Lung (tissue), 11 donors: ENCODE measurements at regions not wholly inside any gene's neighbourhood (a gene's known extent, or its start where the extent isn't known, plus 50 kb on each side); places are given as distances from the start of the nearest gene placed in this dataset.

Experiments used
- ATAC-seq: fragments of 200-7000 bp; cut with Tn5 transposase; one replicate; pipeline ENCODE4 v1.9.1; 2020; ENCODE audit warnings: moderate number of reproducible peaks; ENCODE audit not compliant: insufficient read depth, low FRiP score
- DNase-seq, 3 donors: peaks; one replicate each; pipeline ENCODE4 v3.0.0-alpha.2; 2013 to 2017
- H3K27ac ChIP-seq, 2 donors: one replicate each; pipeline ENCODE4 v1.5.1; 2013; ENCODE audit warnings: mild to moderate bottlenecking in 2 of 2, moderate library complexity in 2 of 2, control low read depth in 1 of 2, inconsistent platforms in 1 of 2, low read depth in 1 of 2, low read length in 1 of 2
- H3K27me3 ChIP-seq, 3 donors: one replicate each; pipeline ENCODE4 v1.5.1; 2013; ENCODE audit warnings: low read length in 2 of 3; ENCODE audit not compliant: control insufficient read depth in 3 of 3, insufficient read depth in 3 of 3
- H3K36me3 ChIP-seq, 4 donors: one replicate each; pipeline ENCODE4 v1.5.1; 2013; ENCODE audit warnings: low read length in 4 of 4, mild to moderate bottlenecking in 1 of 4, moderate library complexity in 1 of 4; ENCODE audit not compliant: control insufficient read depth in 4 of 4, insufficient read depth in 4 of 4
- H3K4me1 ChIP-seq, 5 donors: one replicate each; pipeline ENCODE4 v1.5.1; 2013; ENCODE audit warnings: low read length in 5 of 5, mild to moderate bottlenecking in 2 of 5, moderate library complexity in 1 of 5; ENCODE audit not compliant: control insufficient read depth in 5 of 5, insufficient read depth in 5 of 5
- H3K4me3 ChIP-seq: one replicate; pipeline ENCODE4 v1.5.1; 2013; ENCODE audit warnings: mild to moderate bottlenecking, control low read depth, moderate library complexity
- H3K9ac ChIP-seq, 2 donors: one replicate each; pipeline ENCODE4 v1.5.1; 2013; ENCODE audit warnings: low read length in 2 of 2, control low read depth in 1 of 2; ENCODE audit not compliant: insufficient read depth in 1 of 2
- H3K9me3 ChIP-seq, 4 donors: one replicate each; pipeline ENCODE4 v1.5.1; 2013; ENCODE audit warnings: low read length in 3 of 4, mild to moderate bottlenecking in 1 of 4, moderate library complexity in 1 of 4; ENCODE audit not compliant: control insufficient read depth in 4 of 4, insufficient read depth in 3 of 4
- WGBS, 2 donors: extraction: QIAGEN DNeasy Blood & Tissue Kit; methylation state at CpG; one replicate each; pipeline ENCODE4 v1.1.7; 2013; 5-methylcytosine and 5-hydroxymethylcytosine counted together
- TF ChIP-seq, protein P1 (sequence below): IDR thresholded peaks from 2 replicates; pipeline ENCODE4 v1.5.1; 2012; ENCODE audit warnings: mild to moderate bottlenecking; ENCODE audit errors: control extremely low read depth, extremely low read depth
- donor health status: control.
- donor health status: control.
- donor health status: Bipolar disorder and iron deficiency.
- donor health status: healthy.
- donor health status: DM: yes; HTN: yes; CAD: no.

DNA sequence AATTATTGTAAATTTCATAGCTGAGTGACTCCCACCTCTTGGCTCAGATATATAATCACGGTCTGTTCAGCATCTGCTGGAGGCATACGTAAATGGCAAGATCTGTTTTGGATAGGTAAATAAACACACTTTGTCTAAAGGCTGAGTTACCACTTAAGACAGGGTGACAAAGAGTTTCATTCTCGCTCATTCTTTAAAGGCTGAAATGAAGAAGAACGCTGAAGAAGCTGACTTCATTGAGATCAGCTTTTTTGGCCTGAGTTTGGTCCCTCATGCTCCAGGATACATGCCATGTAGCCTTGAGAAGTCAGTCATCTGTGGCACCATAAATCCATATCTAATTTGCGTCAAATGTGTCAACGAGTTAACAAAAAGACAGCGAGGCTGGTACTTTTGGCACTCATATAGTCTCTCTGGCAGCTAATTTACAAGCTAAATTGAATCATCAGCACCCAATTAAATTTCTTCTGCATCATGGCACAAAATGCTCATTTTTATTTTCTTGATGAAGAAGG, 309.9 kb downstream of the GPAM start:
- Histone ChIP-seq H3K36me3 (no peaks in the 10 kb centered on the region), H3K4me1 (no peaks in the 10 kb centered on the region), H3K27ac (no peak overlapping the region), H3K27me3 (no peaks in the 10 kb centered on the region), H3K9me3 (peaks cover 0 to 3% (median 0%) of the 10 kb centered on the region in 4 donors), H3K4me3 (no peak overlapping the region), H3K9ac (no peak overlapping the region)
- TF ChIP-seq, protein P1, sequence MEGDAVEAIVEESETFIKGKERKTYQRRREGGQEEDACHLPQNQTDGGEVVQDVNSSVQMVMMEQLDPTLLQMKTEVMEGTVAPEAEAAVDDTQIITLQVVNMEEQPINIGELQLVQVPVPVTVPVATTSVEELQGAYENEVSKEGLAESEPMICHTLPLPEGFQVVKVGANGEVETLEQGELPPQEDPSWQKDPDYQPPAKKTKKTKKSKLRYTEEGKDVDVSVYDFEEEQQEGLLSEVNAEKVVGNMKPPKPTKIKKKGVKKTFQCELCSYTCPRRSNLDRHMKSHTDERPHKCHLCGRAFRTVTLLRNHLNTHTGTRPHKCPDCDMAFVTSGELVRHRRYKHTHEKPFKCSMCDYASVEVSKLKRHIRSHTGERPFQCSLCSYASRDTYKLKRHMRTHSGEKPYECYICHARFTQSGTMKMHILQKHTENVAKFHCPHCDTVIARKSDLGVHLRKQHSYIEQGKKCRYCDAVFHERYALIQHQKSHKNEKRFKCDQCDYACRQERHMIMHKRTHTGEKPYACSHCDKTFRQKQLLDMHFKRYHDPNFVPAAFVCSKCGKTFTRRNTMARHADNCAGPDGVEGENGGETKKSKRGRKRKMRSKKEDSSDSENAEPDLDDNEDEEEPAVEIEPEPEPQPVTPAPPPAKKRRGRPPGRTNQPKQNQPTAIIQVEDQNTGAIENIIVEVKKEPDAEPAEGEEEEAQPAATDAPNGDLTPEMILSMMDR = no peak
- 86 to 87% methylated on average over 7 of the region's 7 CpGs for WGBS, 2 donors
- DNase-seq = no peak
- no peak for ATAC-seq

DNA sequence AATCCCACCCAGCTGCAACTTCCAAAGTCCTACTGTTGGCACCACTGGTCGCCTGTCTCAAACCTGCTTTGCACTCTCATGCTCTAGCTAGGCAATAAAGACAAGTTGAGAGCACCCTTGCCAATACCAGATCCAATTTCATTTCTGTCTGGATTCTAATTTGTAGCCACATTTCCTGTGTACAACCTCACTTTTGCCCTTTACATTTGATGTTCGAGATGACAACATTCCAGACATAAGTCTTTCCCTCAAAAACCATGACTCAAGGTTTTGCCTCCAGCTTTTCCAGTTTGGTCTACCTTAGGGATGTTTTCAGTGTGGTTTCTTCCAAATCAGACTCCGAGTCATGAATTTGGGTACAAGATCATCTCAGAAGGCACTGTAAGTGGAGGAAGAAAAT, 309.0 kb downstream of the GPAM start:
- TF ChIP-seq, protein P1 = no peak
- H3K9ac ChIP-seq = no peak overlapping the region
- peaks cover 0 to 3% (median 0%) of the 10 kb centered on the region in 4 donors for H3K9me3 ChIP-seq
- H3K36me3 ChIP-seq = no peaks in the 10 kb centered on the region
- no peaks in the 10 kb centered on the region for H3K4me1 ChIP-seq
- DNase-seq = no peak
- no peak overlapping the region for H3K27ac ChIP-seq
- 72 to 74% methylated on average over 3 of the region's 3 CpGs for WGBS, 2 donors
- no peak for ATAC-seq
- H3K27me3 ChIP-seq = no peaks in the 10 kb centered on the region
- no peak overlapping the region for H3K4me3 ChIP-seq

DNA sequence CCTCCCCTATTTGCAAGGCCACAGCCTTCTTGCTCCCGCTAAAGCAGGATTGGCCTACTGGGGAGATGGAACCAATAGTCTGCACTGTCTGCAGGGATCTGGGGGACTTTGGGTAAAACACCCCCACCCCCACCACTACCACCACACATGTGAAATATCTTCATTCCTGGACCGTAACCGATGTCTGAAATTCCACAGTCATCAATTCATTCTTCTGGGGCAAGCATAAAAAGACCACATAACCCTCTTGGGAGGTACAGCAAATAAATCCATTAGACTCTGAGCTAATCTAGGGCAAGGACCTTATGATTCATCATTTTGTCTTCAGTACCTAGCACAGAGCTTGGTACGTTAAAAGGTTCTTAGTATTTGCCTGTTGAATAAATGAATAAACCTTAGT, 307.8 kb downstream of the GPAM start:
- 66% methylated on average over 4 of the region's 4 CpGs for WGBS, 2 donors
- Histone ChIP-seq H3K4me3 (no peak overlapping the region), H3K4me1 (no peaks in the 10 kb centered on the region), H3K36me3 (no peaks in the 10 kb centered on the region), H3K9ac (no peak overlapping the region), H3K27ac (no peak overlapping the region), H3K27me3 (no peaks in the 10 kb centered on the region), H3K9me3 (no peaks in the 10 kb centered on the region)
- TF ChIP-seq, protein P1 = no peak
- ATAC-seq (no peak), DNase-seq (no peak)

DNA sequence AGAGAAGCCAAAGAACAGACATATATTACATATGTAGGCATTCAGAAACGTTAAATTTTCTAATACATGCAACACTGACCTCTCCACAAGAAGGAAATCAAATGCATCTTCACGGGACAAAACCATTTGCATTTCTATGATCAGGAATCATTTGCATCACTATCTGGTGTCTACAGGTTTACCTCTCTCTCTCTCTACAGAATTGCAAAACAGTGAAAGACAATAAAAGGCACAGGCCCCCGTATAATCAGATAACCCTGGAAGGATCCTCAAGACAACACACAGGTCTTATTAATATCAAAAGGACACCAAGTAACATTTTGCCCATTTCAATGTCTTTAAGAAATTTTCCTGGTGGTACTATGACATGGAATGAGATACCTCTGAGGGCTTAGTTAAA, 306.3 kb downstream of the GPAM start:
- no peak for DNase-seq
- 47 to 53% methylated on average over 3 of the region's 3 CpGs for WGBS, 2 donors
- no peak overlapping the region for H3K27ac ChIP-seq
- no peaks in the 10 kb centered on the region for H3K4me1 ChIP-seq
- no peaks in the 10 kb centered on the region for H3K36me3 ChIP-seq
- no peak for ATAC-seq
- H3K9me3 ChIP-seq = no peaks in the 10 kb centered on the region
- no peaks in the 10 kb centered on the region for H3K27me3 ChIP-seq
- H3K9ac ChIP-seq = no peak overlapping the region
- H3K4me3 ChIP-seq = no peak overlapping the region
- TF ChIP-seq, protein P1 = no peak
